ENCODE measurements at regions not wholly inside any gene's neighbourhood (a gene's known extent, or its start where the extent isn't known, plus 50 kb on each side); places are given as distances from the start of the nearest gene placed in this dataset.

DNA sequence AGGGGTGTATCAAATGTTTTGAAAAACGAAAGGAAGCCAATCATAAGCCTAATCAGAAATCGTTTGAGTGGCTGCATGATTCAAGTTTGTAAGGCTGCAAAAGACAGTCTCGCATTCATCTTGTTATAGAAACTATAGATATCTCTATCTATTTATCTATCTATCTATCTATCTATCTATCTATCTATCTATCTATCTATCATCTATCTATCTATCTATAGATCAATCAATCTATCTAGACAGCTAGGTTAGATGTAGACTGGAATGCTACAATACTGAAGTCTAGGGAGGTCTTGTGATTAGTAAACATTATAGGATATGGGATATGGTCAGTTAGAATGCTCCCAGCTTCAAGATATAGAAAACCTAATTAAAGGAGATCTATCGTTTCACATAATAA lies 52.2 kb upstream of the BTG1 start:
- Histone ChIP-seq H3K9me3 (ENCODE audit: insufficient read depth, low read depth) (peaks cover 8% of the 10 kb centered on the region; the same call in 1 of the 2 replicates), H3K4me3 (no peak overlapping the region), H3K36me3 (ENCODE audit: low read depth) (no peaks in the 10 kb centered on the region), H3K27me3 (ENCODE audit: insufficient read depth, low read depth) (no peaks in the 10 kb centered on the region), H3K4me1 (replicated peaks; ENCODE audit: insufficient read depth) (no peaks in the 10 kb centered on the region), H3K4me2 (no peak overlapping the region), H3K79me2 (ENCODE audit: low read depth) (no peaks in the 10 kb centered on the region), H2AFZ (no peak overlapping the region), H4K20me1 (ENCODE audit: insufficient read depth) (no peaks in the 10 kb centered on the region), H3K27ac (no peak overlapping the region), H3F3A (ENCODE audit: insufficient read depth, low read depth) (no peaks in the 10 kb centered on the region), H3K9me2 (ENCODE audit: insufficient read depth) (no peaks in the 10 kb centered on the region)
- intact Hi-C loops (cut with micrococcal nuclease; ENCODE audit: unreplicated experiment): no loop called here
- DNase-seq: no peak
- TF ChIP-seq, protein P1, sequence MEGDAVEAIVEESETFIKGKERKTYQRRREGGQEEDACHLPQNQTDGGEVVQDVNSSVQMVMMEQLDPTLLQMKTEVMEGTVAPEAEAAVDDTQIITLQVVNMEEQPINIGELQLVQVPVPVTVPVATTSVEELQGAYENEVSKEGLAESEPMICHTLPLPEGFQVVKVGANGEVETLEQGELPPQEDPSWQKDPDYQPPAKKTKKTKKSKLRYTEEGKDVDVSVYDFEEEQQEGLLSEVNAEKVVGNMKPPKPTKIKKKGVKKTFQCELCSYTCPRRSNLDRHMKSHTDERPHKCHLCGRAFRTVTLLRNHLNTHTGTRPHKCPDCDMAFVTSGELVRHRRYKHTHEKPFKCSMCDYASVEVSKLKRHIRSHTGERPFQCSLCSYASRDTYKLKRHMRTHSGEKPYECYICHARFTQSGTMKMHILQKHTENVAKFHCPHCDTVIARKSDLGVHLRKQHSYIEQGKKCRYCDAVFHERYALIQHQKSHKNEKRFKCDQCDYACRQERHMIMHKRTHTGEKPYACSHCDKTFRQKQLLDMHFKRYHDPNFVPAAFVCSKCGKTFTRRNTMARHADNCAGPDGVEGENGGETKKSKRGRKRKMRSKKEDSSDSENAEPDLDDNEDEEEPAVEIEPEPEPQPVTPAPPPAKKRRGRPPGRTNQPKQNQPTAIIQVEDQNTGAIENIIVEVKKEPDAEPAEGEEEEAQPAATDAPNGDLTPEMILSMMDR (conservative IDR thresholded peaks at IDR 0.05): no peak
- TF ChIP-seq EZH2 (IDR thresholded peaks at IDR 0.05; ENCODE audit: low read depth): no peak
- ChIA-PET CTCF (no interaction called here), POLR2A (ENCODE audit: unreplicated experiment) (no interaction called here)
- BruUV-seq (replicated peaks): no TSS peak

DNA sequence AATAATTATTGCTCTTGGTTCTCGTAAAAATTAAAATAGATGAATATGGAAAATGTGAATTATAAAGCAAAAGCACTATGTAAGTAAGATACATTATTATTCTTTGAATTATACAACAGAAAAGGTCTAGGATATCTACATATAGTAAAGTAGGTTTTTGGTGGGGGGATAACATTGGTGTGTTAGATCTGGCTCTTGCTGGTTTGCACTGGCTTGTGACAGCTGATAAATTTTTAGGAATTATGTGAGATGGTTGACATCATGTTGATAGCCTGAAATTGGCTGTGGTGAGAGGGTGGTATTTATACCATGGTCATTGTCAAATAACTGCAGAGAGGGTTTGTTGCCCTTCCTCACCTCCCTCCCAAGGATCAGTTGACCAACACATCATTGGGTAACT lies 50.7 kb upstream of the BTG1 start:
- Histone ChIP-seq H3K4me1 (replicated peaks; ENCODE audit: insufficient read depth) (no peaks in the 10 kb centered on the region), H3K27ac (no peak overlapping the region), H3K4me3 (no peak overlapping the region), H2AFZ (no peak overlapping the region), H3K9me3 (ENCODE audit: insufficient read depth, low read depth) (peaks cover 8% of the 10 kb centered on the region; the same call in 1 of the 2 replicates), H3K27me3 (ENCODE audit: insufficient read depth, low read depth) (no peaks in the 10 kb centered on the region), H3K79me2 (ENCODE audit: low read depth) (no peaks in the 10 kb centered on the region), H3K36me3 (ENCODE audit: low read depth) (no peaks in the 10 kb centered on the region), H3F3A (ENCODE audit: insufficient read depth, low read depth) (no peaks in the 10 kb centered on the region), H4K20me1 (ENCODE audit: insufficient read depth) (no peaks in the 10 kb centered on the region), H3K4me2 (no peak overlapping the region), H3K9me2 (ENCODE audit: insufficient read depth) (no peaks in the 10 kb centered on the region)
- POLR2A ChIA-PET (ENCODE audit: unreplicated experiment): interaction anchor here (0.6 kb wide), 1 partner anchor 98 kb away, joined by 4 read pairs; no protein-coding TSS in a partner anchor
- TF ChIP-seq EZH2 (IDR thresholded peaks at IDR 0.05; ENCODE audit: low read depth): no peak
- TF ChIP-seq, protein P1 (conservative IDR thresholded peaks at IDR 0.05): no peak
- no peak for DNase-seq
- CTCF ChIA-PET: no interaction called here
- BruUV-seq (replicated peaks): no TSS peak
- intact Hi-C loops (cut with micrococcal nuclease; ENCODE audit: unreplicated experiment): no loop called here
